ENCODE measurements at regions not wholly inside any gene's neighbourhood (a gene's known extent, or its start where the extent isn't known, plus 50 kb on each side); places are given as distances from the start of the nearest gene placed in this dataset.

GRCh38 chr9:119609277-119609971, 240.2 kb upstream of the BRINP1 start:
- 80 to 83% methylated on average over 2 of the region's 2 CpGs for WGBS, 2 donors
- intact Hi-C loops (cut with DNase I; ENCODE audit: low total_unique reads), result no loop called here
- no peak for TF ChIP-seq CTCF (IDR thresholded peaks at IDR 0.05)
- no peak for TF ChIP-seq POLR2A (IDR thresholded peaks at IDR 0.05)
- no peak for DNase-seq (ENCODE audit: low spot score in 2 of 2)
- H3K4me3 ChIP-seq (ENCODE audit: low read depth, poor library complexity, severe bottlenecking), result no peak overlapping the region

GRCh38 chr9:119601632-119602031, 232.4 kb upstream of the BRINP1 start:
- DNase-seq (ENCODE audit: low spot score in 2 of 2), result no peak
- intact Hi-C loops (cut with DNase I; ENCODE audit: low total_unique reads), result no loop called here
- H3K4me3 ChIP-seq (ENCODE audit: low read depth, poor library complexity, severe bottlenecking), result no peak overlapping the region
- no peak for TF ChIP-seq POLR2A (IDR thresholded peaks at IDR 0.05)
- no peak for TF ChIP-seq CTCF (IDR thresholded peaks at IDR 0.05)

- intact Hi-C loops (cut with DNase I; ENCODE audit: low total_unique reads), result no loop called here
- DNase-seq (ENCODE audit: low spot score in 2 of 2), result no peak
- 46 to 51% methylated on average over 3 of the region's 3 CpGs for WGBS, 2 donors
- H3K4me3 ChIP-seq (ENCODE audit: low read depth, poor library complexity, severe bottlenecking), result no peak overlapping the region
- no peak for TF ChIP-seq CTCF (IDR thresholded peaks at IDR 0.05)
- TF ChIP-seq POLR2A (IDR thresholded peaks at IDR 0.05), result no peak
These were observed 228.3 kb upstream of the BRINP1 start for GRCh38 chr9:119597499-119597898.

GRCh38 chr9:119596703-119597102, 227.5 kb upstream of the BRINP1 start:
- TF ChIP-seq CTCF (IDR thresholded peaks at IDR 0.05) (no peak), POLR2A (IDR thresholded peaks at IDR 0.05) (no peak)
- DNase-seq (ENCODE audit: low spot score in 2 of 2), result no peak
- 72 to 81% methylated on average over 4 of the region's 4 CpGs for WGBS, 2 donors
- no peak overlapping the region for H3K4me3 ChIP-seq (ENCODE audit: low read depth, poor library complexity, severe bottlenecking)
- intact Hi-C loops (cut with DNase I; ENCODE audit: low total_unique reads), result no loop called here

GRCh38 chr9:119588874-119589744, 219.9 kb upstream of the BRINP1 start:
- intact Hi-C loops (cut with DNase I; ENCODE audit: low total_unique reads), result no loop called here

More at GRCh38 chr9:119588874-119589744, 219.9 kb upstream of the BRINP1 start:
- no peak for TF ChIP-seq CTCF (IDR thresholded peaks at IDR 0.05)
- DNase-seq (ENCODE audit: low spot score in 2 of 2), result no peak
- WGBS, 2 donors, result 39 to 42% methylated on average over 12 of the region's 12 CpGs
- no peak overlapping the region for H3K4me3 ChIP-seq (ENCODE audit: low read depth, poor library complexity, severe bottlenecking)

Measured in lower leg skin (tissue), 4 donors.